Astrocyte of the cerebellum (primary cell): ENCODE measurements at regions not wholly inside any gene's neighbourhood (a gene's known extent, or its start where the extent isn't known, plus 50 kb on each side); places are given as distances from the start of the nearest gene placed in this dataset.
"Not testable (repeated sequence)": the region's sequence is repeated elsewhere in the genome, so short reads cannot be mapped to it uniquely, and the experiment has no call there.

Experiments
- DNase-seq: peaks from one replicate; pipeline ENCODE4 v3.0.0-alpha.2; 2011; ENCODE audit warnings: low read depth
- H3K4me3 ChIP-seq: 2 replicates; pipeline ENCODE4 v1.5.1; 2011; ENCODE audit warnings: mild to moderate bottlenecking, low read depth, low read length, moderate library complexity
- in situ Hi-C: cut with HindIII; loops from 2 replicates; pipeline ENCODE4 v1.10.0; 2017; ENCODE audit warnings: low sequenced_read_pairs
- TF ChIP-seq, protein P1 (sequence below): IDR thresholded peaks from 2 replicates; pipeline ENCODE4 v1.5.1; 2012; ENCODE audit warnings: low read length, low read depth, moderate library complexity, mild to moderate bottlenecking; ENCODE audit errors: missing control alignments

DNA sequence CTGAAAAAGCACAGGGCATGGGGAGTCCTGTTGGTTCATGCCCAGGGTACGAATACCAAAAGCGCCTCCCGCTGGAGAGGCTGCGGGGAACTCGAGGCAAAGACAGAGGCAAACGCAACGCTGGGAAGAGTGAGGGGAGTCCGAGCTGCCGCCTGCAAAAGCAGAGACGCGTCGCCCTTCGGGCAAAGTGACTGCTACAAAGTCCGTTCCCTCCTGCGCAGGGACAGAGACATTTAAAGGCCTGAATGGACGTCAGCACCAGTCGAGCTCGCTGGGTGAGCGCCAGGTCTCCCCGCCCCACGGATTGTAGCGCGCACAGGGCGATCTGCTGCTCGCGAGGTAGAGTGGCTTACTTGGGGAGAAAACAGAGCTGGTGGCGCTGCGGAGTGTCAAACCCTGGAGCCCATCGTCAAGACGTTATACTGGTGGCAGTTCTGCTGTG is 732.8 kb downstream of the ZWINT start:
- H3K4me3 ChIP-seq: peak overlapping the region; percentile 49
- DNase-seq: no peak
- TF ChIP-seq, protein P1, sequence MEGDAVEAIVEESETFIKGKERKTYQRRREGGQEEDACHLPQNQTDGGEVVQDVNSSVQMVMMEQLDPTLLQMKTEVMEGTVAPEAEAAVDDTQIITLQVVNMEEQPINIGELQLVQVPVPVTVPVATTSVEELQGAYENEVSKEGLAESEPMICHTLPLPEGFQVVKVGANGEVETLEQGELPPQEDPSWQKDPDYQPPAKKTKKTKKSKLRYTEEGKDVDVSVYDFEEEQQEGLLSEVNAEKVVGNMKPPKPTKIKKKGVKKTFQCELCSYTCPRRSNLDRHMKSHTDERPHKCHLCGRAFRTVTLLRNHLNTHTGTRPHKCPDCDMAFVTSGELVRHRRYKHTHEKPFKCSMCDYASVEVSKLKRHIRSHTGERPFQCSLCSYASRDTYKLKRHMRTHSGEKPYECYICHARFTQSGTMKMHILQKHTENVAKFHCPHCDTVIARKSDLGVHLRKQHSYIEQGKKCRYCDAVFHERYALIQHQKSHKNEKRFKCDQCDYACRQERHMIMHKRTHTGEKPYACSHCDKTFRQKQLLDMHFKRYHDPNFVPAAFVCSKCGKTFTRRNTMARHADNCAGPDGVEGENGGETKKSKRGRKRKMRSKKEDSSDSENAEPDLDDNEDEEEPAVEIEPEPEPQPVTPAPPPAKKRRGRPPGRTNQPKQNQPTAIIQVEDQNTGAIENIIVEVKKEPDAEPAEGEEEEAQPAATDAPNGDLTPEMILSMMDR: no peak
- in situ Hi-C loops: no loop called here

GRCh38 chr10:55627501-55628051 is 733.5 kb downstream of the ZWINT start:
- TF ChIP-seq, protein P1: no peak
- DNase-seq: no peak
- peak overlapping the region; percentile 49 for H3K4me3 ChIP-seq
- in situ Hi-C loops: no loop called here

DNA sequence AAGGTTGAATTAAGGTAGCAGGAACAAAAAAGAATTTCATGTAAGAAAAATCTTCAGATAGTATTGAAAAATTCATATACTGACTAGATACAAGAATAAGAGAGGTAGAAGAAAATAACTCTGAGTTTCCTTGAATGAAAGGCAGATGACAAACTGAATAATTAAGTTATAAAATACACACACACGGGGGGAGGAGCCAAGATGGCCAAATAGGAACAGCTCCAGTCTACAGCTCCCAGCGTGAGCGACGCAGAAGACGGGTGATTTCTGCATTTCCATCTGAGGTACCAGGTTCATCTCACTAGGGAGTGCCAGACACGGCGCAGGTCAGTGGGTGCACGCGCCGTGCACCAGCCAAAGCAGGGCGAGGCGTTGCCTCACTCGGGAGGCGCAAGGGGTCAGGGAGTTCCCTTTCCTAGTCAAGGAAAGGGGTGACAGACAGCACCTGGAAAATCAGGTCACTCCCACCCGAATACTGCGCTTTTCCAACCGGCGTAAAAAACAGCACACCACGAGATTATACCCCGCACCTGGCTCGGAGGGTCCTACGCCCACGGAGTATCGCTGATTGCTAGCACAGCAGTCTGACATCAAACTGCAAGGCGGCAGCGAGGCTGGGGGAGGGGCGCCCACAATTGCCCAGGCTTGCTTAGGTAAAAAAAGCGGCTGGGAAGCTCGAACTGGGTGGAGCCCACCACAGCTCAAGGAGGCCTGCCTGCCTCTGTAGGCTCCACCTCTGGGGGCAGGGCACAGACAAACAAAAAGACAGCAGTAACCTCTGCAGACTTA is 759.2 kb downstream of the ZWINT start:
- DNase-seq, in situ Hi-C loops: not testable (repeated sequence)
- peak overlapping the region; percentile 40 for H3K4me3 ChIP-seq

DNA sequence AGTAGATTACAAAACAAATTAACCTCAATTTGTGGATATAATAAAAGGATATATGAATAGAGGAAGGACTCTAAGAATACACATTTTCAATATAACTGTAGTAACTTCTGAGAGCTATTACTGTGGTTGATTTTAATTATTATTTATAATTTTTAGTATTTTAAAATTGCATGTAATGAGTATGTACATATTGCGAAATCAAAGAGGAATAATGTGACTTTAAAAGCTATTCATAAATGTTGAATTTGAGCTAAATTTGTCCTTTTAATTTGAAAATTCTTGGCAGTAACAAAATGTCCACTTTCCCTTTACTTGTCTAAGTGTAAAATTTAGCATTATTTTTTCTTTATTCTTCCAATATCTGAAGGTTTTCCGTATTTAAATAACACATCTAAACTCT is 750.6 kb upstream of the PCDH15 start:
- TF ChIP-seq, protein P1: no peak
- in situ Hi-C loops: no loop called here
- H3K4me3 ChIP-seq: no peak overlapping the region
- DNase-seq: no peak

GRCh38 chr10:55550236-55550635 is 749.2 kb upstream of the PCDH15 start:
- H3K4me3 ChIP-seq: no peak overlapping the region
- peak; percentile 19 for DNase-seq
- in situ Hi-C loops: no loop called here
- TF ChIP-seq, protein P1: no peak

DNA sequence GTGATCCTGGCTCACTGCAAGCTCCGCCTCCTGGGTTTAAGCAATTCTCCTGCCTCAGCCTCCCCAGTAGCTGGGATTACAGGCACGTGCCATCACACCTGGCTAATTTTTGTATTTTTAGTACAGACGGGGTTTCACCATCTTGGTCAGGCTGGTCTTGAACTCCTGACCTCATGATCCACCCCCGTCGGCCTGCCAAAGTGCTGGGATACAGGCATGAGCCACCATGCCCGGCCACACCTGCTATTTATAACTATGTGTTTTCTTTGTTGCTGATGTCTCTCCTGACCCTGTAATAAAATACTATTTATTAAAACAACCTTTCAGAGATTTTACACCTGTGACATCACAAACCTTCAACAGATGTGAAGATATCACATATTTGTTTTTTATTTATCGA is 736.5 kb upstream of the PCDH15 start:
- H3K4me3 ChIP-seq, in situ Hi-C loops, DNase-seq: not testable (repeated sequence)

DNA sequence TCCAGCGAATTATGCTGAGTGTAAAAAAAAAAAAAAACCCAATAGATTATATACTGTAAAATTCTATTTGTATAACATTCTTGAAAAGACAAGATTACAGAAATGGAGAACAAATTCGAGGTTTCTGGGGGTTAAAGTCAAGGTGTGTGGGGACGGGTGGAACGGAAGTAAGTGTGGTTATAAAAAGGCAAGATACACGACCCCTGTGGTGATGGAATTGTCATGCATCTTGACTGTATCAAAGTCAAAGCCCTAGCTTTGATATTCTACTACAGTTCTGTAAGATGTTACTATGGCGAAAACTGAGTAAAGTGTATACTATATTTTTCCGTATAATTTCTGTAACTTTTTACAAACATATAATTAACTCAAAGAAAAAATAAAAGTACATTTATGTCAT is 718.2 kb upstream of the PCDH15 start:
- TF ChIP-seq, protein P1: no peak
- in situ Hi-C loops: no loop called here
- no peak for DNase-seq

DNA sequence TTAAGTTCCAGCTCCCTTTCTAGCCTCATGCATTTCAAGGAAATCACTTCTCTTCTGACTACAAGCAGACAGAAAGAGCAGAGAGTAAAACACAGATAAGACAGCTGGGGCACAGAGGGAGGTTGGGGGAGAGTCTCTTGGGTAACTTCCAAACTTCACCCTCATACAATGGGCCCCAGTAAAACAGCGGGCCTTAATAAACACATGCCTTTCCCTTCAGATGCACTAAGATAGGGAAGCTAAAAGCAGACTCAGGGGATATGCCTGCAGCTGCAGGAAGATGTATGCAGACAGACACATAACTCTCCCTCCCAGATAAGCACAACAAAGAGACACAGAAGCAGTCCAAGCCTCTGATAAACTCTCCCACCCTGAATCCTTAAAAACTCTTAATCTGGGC is 717.4 kb upstream of the PCDH15 start:
- H3K4me3 ChIP-seq, DNase-seq, in situ Hi-C loops: not testable (repeated sequence)

More for the DNA sequence above, 718.2 kb upstream of the PCDH15 start:
- no peak overlapping the region for H3K4me3 ChIP-seq
